Panc1 (cell line): ENCODE measurements at regions not wholly inside any gene's neighbourhood (a gene's known extent, or its start where the extent isn't known, plus 50 kb on each side); places are given as distances from the start of the nearest gene placed in this dataset.

Experiments used
- CTCF ChIP-seq: fragments of 450-650 bp; IDR thresholded peaks from 2 replicates; pipeline ENCODE4 v1.5.1; 2017; ENCODE audit warnings: mild to moderate bottlenecking
- POLR2AphosphoS5 ChIP-seq: IDR thresholded peaks from 2 replicates; pipeline ENCODE4 v1.6.1; 2012; ENCODE audit warnings: mild to moderate bottlenecking, low read depth, low read length, moderate library complexity
- REST ChIP-seq, 2 experiments: IDR thresholded peaks; 2 replicates each; pipeline ENCODE4 v1.6.1; 2011 to 2012; ENCODE audit warnings: low read depth in 2 of 2, control low read depth in 1 of 2, low read length in 1 of 2, mild to moderate bottlenecking in 1 of 2, moderate library complexity in 1 of 2; ENCODE audit not compliant: insufficient read depth in 1 of 2
- SIN3A ChIP-seq: IDR thresholded peaks from 2 replicates; pipeline ENCODE4 v1.6.1; 2012; ENCODE audit warnings: low read depth, mild to moderate bottlenecking, low read length, moderate library complexity, borderline replicate concordance; ENCODE audit not compliant: insufficient read depth
- TCF7L2 ChIP-seq: IDR thresholded peaks from 2 replicates; pipeline ENCODE4 v1.6.1; 2011; ENCODE audit warnings: mild to moderate bottlenecking, low read depth, low read length, inconsistent platforms

- no peak for TF ChIP-seq CTCF
- no peak for TF ChIP-seq REST (IDR thresholded peaks at IDR 0.05; ENCODE audit: insufficient read depth in 1 of 2, low read depth in 2 of 2, low read length in 1 of 2)
- no peak for TF ChIP-seq POLR2AphosphoS5
- no peak for TF ChIP-seq SIN3A
- TF ChIP-seq TCF7L2 = no peak
Measured at GRCh38 chr20:51188941-51189340, 166.0 kb upstream of the KCNG1 start.
